SK-N-SH (cell line): ENCODE measurements at regions not wholly inside any gene's neighbourhood (a gene's known extent, or its start where the extent isn't known, plus 50 kb on each side); places are given as distances from the start of the nearest gene placed in this dataset.

Experiments used
- CTCF ChIA-PET: fragments of 300-600, 350-600 bp; formaldehyde crosslinking; extraction: SDS; loops from one replicate; lab custom pipeline; 2021; lab: Yijun Ruan, JAX
- POLR2A ChIA-PET: fragments of 350-600 bp; sonication (Branson Sonifier 250); formaldehyde crosslinking; extraction: SDS; loops from one replicate; lab custom pipeline; 2020; ENCODE audit warnings: antibody characterized with exemption, inconsistent platforms; lab: Yijun Ruan, JAX
- DNase-seq: peaks from one replicate; pipeline ENCODE4 v3.0.0; 2012
- H2AFZ ChIP-seq: fragments of 200-600 bp; sonication (generic); 2 replicates; pipeline ENCODE4 v1.8.1; 2016; ENCODE audit warnings: antibody characterized with exemption, mild to moderate bottlenecking, low read depth
- H3F3A ChIP-seq: fragments of 200-600 bp; sonication (generic); replicated peaks from 2 replicates; pipeline ENCODE3; 2016; ENCODE audit warnings: antibody characterized with exemption, mild to moderate bottlenecking; ENCODE audit not compliant: insufficient read depth
- H3K27ac ChIP-seq, 2 experiments: fragments of 200-500 bp in 1 of 2; fragments of 200-600 bp in 1 of 2; sonication (Bioruptor generic) in 1 of 2; sonication (generic), shearing (Covaris generic) in 1 of 2; 2 replicates each; pipeline versions ENCODE4 v1.5.1 to v1.6.1; 2014 to 2016; ENCODE audit warnings: low read depth in 2 of 2, inconsistent platforms in 1 of 2, low read length in 1 of 2, mild to moderate bottlenecking in 1 of 2, mixed read lengths in 1 of 2
- H3K27me3 ChIP-seq: fragments of 200-600 bp; sonication (generic), shearing (Covaris generic); 2 replicates; pipeline ENCODE4 v1.6.1; 2016; ENCODE audit warnings: mixed run types; ENCODE audit not compliant: insufficient read depth
- H3K36me3 ChIP-seq, 2 experiments: fragments of 200-500 bp in 1 of 2; fragments of 200-600 bp in 1 of 2; sonication (Bioruptor generic) in 1 of 2; sonication (generic) in 1 of 2; replicated peaks in 1 of 2; 2 replicates each; pipeline versions ENCODE3 to v1.5.1; 2014 to 2016; ENCODE audit warnings: low read length in 1 of 2, mild to moderate bottlenecking in 1 of 2; ENCODE audit not compliant: insufficient read depth in 2 of 2, control insufficient read depth in 1 of 2
- H3K4me1 ChIP-seq, 2 experiments: fragments of 200-500 bp in 1 of 2; fragments of 200-600 bp in 1 of 2; sonication (Bioruptor generic) in 1 of 2; sonication (generic), shearing (Covaris generic) in 1 of 2; 2 replicates each; pipeline versions ENCODE4 v1.5.1 to v1.6.1; 2014 to 2016; ENCODE audit warnings: low read depth in 1 of 2, low read length in 1 of 2, mixed run types in 1 of 2; ENCODE audit not compliant: insufficient read depth in 2 of 2, control insufficient read depth in 1 of 2
- H3K4me2 ChIP-seq: fragments of 200-600 bp; sonication (generic), shearing (Covaris generic); 2 replicates; pipeline ENCODE4 v1.6.1; 2017; ENCODE audit warnings: mixed run types
- H3K4me3 ChIP-seq, 2 experiments: fragments of 200-500 bp in 1 of 2; fragments of 200-600 bp in 1 of 2; sonication (Bioruptor generic) in 1 of 2; sonication (generic), shearing (Covaris generic) in 1 of 2; 2 replicates each; pipeline versions ENCODE4 v1.5.1 to v1.8.1; 2014 to 2016; ENCODE audit warnings: low read depth in 2 of 2, inconsistent platforms in 1 of 2, low read length in 1 of 2, mild to moderate bottlenecking in 1 of 2, mixed read lengths in 1 of 2, moderate library complexity in 1 of 2
- H3K79me2 ChIP-seq: fragments of 200-600 bp; sonication (generic); 2 replicates; pipeline ENCODE4 v1.8.1; 2017; ENCODE audit warnings: mild to moderate bottlenecking; ENCODE audit not compliant: insufficient read depth
- H3K9ac ChIP-seq: fragments of 200-600 bp; sonication (generic); 2 replicates; pipeline ENCODE4 v1.6.1; 2017; ENCODE audit warnings: mixed run types
- H3K9me2 ChIP-seq: fragments of 200-600 bp; sonication (generic); 2 replicates; pipeline ENCODE4 v1.6.1; 2017; ENCODE audit warnings: mixed run types
- H3K9me3 ChIP-seq: fragments of 200-600 bp; sonication (generic); 2 replicates; pipeline ENCODE4 v1.6.1; 2017; ENCODE audit warnings: mixed run types, mild to moderate bottlenecking, moderate library complexity
- H4K20me1 ChIP-seq: fragments of 200-600 bp; sonication (generic); 2 replicates; pipeline ENCODE4 v1.6.1; 2017; ENCODE audit warnings: mild to moderate bottlenecking, mixed run types; ENCODE audit not compliant: insufficient read depth
- CTCF ChIP-seq: fragments of 200-600 bp; sonication (generic); IDR thresholded peaks from 2 replicates; pipeline ENCODE4 v1.6.1; 2017; ENCODE audit warnings: antibody characterized with exemption, mild to moderate bottlenecking, moderate library complexity
- ELF1 ChIP-seq: IDR thresholded peaks from 2 replicates; pipeline ENCODE4 v1.4.0; 2012
- EP300 ChIP-seq, 2 experiments: IDR thresholded peaks; 2 replicates each; pipeline versions ENCODE4 v1.4.0 to v1.6.1; 2012; ENCODE audit warnings: borderline replicate concordance in 1 of 2, low read depth in 1 of 2, low read length in 1 of 2
- EZH2phosphoT487 ChIP-seq: fragments of 200-600 bp; sonication (generic); IDR thresholded peaks from 2 replicates; pipeline ENCODE4 v1.6.1; 2017; ENCODE audit warnings: low read depth, mixed run types, mild to moderate bottlenecking, antibody characterized with exemption, moderate library complexity, borderline replicate concordance
- GATA2 ChIP-seq: sonication (generic); formaldehyde crosslinking; IDR thresholded peaks from 2 replicates; pipeline ENCODE4 v1.5.0; 2020; ENCODE audit warnings: mild to moderate bottlenecking, missing genetic modification reagents
- IRF3 ChIP-seq: fragments of 150-350 bp; IDR thresholded peaks from 2 replicates; pipeline ENCODE4 v1.6.1; 2016; ENCODE audit warnings: mild to moderate bottlenecking, low read depth, low read length
- JUND ChIP-seq: IDR thresholded peaks from 2 replicates; pipeline ENCODE4 v1.4.0; 2012
- MAX ChIP-seq: IDR thresholded peaks from 2 replicates; pipeline ENCODE4 v1.4.0; 2012; ENCODE audit warnings: low read depth
- MXI1 ChIP-seq: IDR thresholded peaks from 2 replicates; pipeline ENCODE4 v1.6.1; 2012; ENCODE audit warnings: mild to moderate bottlenecking, low read depth, low read length, improper control_type of control experiment
- NFIC ChIP-seq: IDR thresholded peaks from 2 replicates; pipeline ENCODE4 v1.4.0; 2012; ENCODE audit warnings: borderline replicate concordance
- NRF1 ChIP-seq: IDR thresholded peaks from 2 replicates; pipeline ENCODE4 v1.6.1; 2012; ENCODE audit warnings: low read depth, mild to moderate bottlenecking, low read length
- PBX3 ChIP-seq: IDR thresholded peaks from 2 replicates; pipeline ENCODE4; 2012
- POLR2AphosphoS5 ChIP-seq: IDR thresholded peaks from 2 replicates; pipeline ENCODE4 v1.6.1; 2012; ENCODE audit warnings: low read depth, low read length
- RAD21 ChIP-seq: IDR thresholded peaks from 2 replicates; pipeline ENCODE4 v1.6.1; 2012; ENCODE audit warnings: mild to moderate bottlenecking, low read length
- REST ChIP-seq: IDR thresholded peaks from 2 replicates; pipeline ENCODE4 v1.6.1; 2012; ENCODE audit warnings: mild to moderate bottlenecking, low read depth, low read length, moderate library complexity
- RFX5 ChIP-seq: IDR thresholded peaks from 2 replicates; pipeline ENCODE4 v1.6.1; 2012; ENCODE audit warnings: mild to moderate bottlenecking, improper control_type of control experiment, low read length
- RXRA ChIP-seq: IDR thresholded peaks from 2 replicates; pipeline ENCODE4 v1.4.0; 2012; ENCODE audit warnings: low read depth, mild to moderate bottlenecking, borderline replicate concordance
- SIN3A ChIP-seq: IDR thresholded peaks from 2 replicates; pipeline ENCODE4 v1.6.1; 2012; ENCODE audit warnings: low read depth, mild to moderate bottlenecking, low read length, moderate library complexity, borderline replicate concordance
- SMC3 ChIP-seq: IDR thresholded peaks from 2 replicates; pipeline ENCODE4 v1.6.1; 2012; ENCODE audit warnings: low read depth, low read length, improper control_type of control experiment
- TAF1 ChIP-seq: IDR thresholded peaks from 2 replicates; pipeline ENCODE4 v1.6.1; 2012; ENCODE audit warnings: low read depth, mild to moderate bottlenecking, low read length, moderate library complexity, borderline replicate concordance
- TCF12 ChIP-seq: IDR thresholded peaks from 2 replicates; pipeline ENCODE4 v1.4.0; 2012
- TEAD4 ChIP-seq: IDR thresholded peaks from 2 replicates; pipeline ENCODE4 v1.4.0; 2012; ENCODE audit warnings: mild to moderate bottlenecking, borderline replicate concordance; ENCODE audit not compliant: insufficient read depth
- USF2 ChIP-seq: fragments of 150-350 bp; IDR thresholded peaks from 2 replicates; pipeline ENCODE4 v1.6.1; 2017; ENCODE audit warnings: antibody characterized with exemption, low read length, low read depth, borderline replicate concordance
- YY1 ChIP-seq: IDR thresholded peaks from 2 replicates; pipeline ENCODE4 v1.4.0; 2012; ENCODE audit warnings: low read depth, mild to moderate bottlenecking
- WGBS: methylation state at CpG from one replicate; pipeline ENCODE4 v1.1.6; 2017; ENCODE audit warnings: low lambda C conversion rate; 5-methylcytosine and 5-hydroxymethylcytosine counted together

- Histone ChIP-seq H3K9ac (peak overlapping the region; percentile 55; the same call in 1 of the 2 replicates), H3K4me3 (no peak overlapping the region), H3K27ac (peak overlapping the region; percentile 67 to 94; a peak in 3 of 4 replicates), H3K36me3 (no peaks in the 10 kb centered on the region), H3K9me2 (no peaks in the 10 kb centered on the region), H3K4me2 (peak overlapping the region; percentile 57), H2AFZ (peak overlapping the region; percentile 49; the same call in 1 of the 2 replicates), H3K27me3 (no peaks in the 10 kb centered on the region), H3K4me1 (peaks cover 0 to 16% of the 10 kb centered on the region in 2 experiments), H3K9me3 (no peaks in the 10 kb centered on the region), H4K20me1 (no peaks in the 10 kb centered on the region), H3K79me2 (no peaks in the 10 kb centered on the region), H3F3A (peaks cover 23% of the 10 kb centered on the region)
- peak; percentile 34 for DNase-seq
- POLR2A ChIA-PET, result no interaction called here
- CTCF ChIA-PET, result interaction anchor here (0.8 to 3.7 kb wide), 5 partner anchors 13 to 502 kb away, joined by 3 to 19 read pairs (median 5); no protein-coding TSS in a partner anchor
- WGBS, result 28% methylated on average over 4 of the region's 7 CpGs
- TF ChIP-seq RAD21, result peak; percentile 59
- TF ChIP-seq PBX3, result peak; percentile 56
- TF ChIP-seq POLR2AphosphoS5, result no peak
- TF ChIP-seq EZH2phosphoT487, result no peak
- no peak for TF ChIP-seq RFX5
- TF ChIP-seq USF2, result no peak
- TF ChIP-seq JUND, result peak; percentile 40
- no peak for TF ChIP-seq ELF1
- peak; percentile 22; the same call in 1 of the 2 replicates for TF ChIP-seq NFIC
- peak; percentile 40; the same call in 1 of the 2 replicates for TF ChIP-seq MAX
- no peak for TF ChIP-seq YY1
- TF ChIP-seq NRF1, result no peak
- no peak for TF ChIP-seq MXI1
- TF ChIP-seq RXRA, result 0 out of 2 replicates have a peak, but pooled peaks have one; percentile 30
- TF ChIP-seq TAF1, result no peak
- no peak for TF ChIP-seq SIN3A
- TF ChIP-seq IRF3, result no peak
- TF ChIP-seq REST, result no peak
- TF ChIP-seq SMC3, result peak; percentile 54
- TF ChIP-seq EP300 (IDR thresholded peaks at IDR 0.05; ENCODE audit: borderline replicate concordance in 1 of 2, low read depth in 1 of 2, low read length in 1 of 2), result peak in 1 of 2 experiments; percentile 40; a peak in 1 of 4 replicates
- TF ChIP-seq TCF12, result peak; percentile 82
- TF ChIP-seq TEAD4, result no peak
- no peak for TF ChIP-seq GATA2 (CRISPR knock-in tag)
- TF ChIP-seq CTCF, result peak; percentile 45
Measured at GRCh38 chr18:10015941-10016819, 102.4 kb downstream of the VAPA start.
